H4 (cell line): ENCODE measurements at regions not wholly inside any gene's neighbourhood (a gene's known extent, or its start where the extent isn't known, plus 50 kb on each side); places are given as distances from the start of the nearest gene placed in this dataset.

Experiments used
- DNase-seq: peaks from one replicate; pipeline ENCODE4 v3.0.0-alpha.2; 2015; ENCODE audit warnings: low spot score

- no peak for DNase-seq
Observed at GRCh38 chr9:1757186-1757585, 258.0 kb upstream of the SMARCA2 start.

GRCh38 chr9:1759009-1759408 is 256.1 kb upstream of the SMARCA2 start:
- DNase-seq = no peak

GRCh38 chr9:1759771-1760300 is 255.3 kb upstream of the SMARCA2 start:
- DNase-seq = peak; percentile 3

- no peak for DNase-seq
Observed at GRCh38 chr9:1761807-1762206, 253.3 kb upstream of the SMARCA2 start.

GRCh38 chr9:1766042-1766441 is 249.1 kb upstream of the SMARCA2 start:
- DNase-seq = no peak

GRCh38 chr9:1768561-1768960 is 246.6 kb upstream of the SMARCA2 start:
- DNase-seq = no peak

GRCh38 chr9:1771094-1771789 is 243.9 kb upstream of the SMARCA2 start:
- no peak for DNase-seq

GRCh38 chr9:1775230-1775629 is 239.9 kb upstream of the SMARCA2 start:
- DNase-seq = no peak

- DNase-seq = no peak
Observed at GRCh38 chr9:1776668-1777067, 238.5 kb upstream of the SMARCA2 start.

GRCh38 chr9:1791191-1791590 is 224.0 kb upstream of the SMARCA2 start:
- DNase-seq = no peak

- DNase-seq = no peak
Observed at GRCh38 chr9:1794547-1795270, 220.4 kb upstream of the SMARCA2 start.

GRCh38 chr9:1804128-1804865 is 210.8 kb upstream of the SMARCA2 start:
- no peak for DNase-seq

GRCh38 chr9:1829719-1830118 is 185.4 kb upstream of the SMARCA2 start:
- no peak for DNase-seq

- DNase-seq = no peak
Observed at GRCh38 chr9:1832960-1833359, 182.2 kb upstream of the SMARCA2 start.

- DNase-seq = peak; percentile 4
Observed at GRCh38 chr9:1837453-1838084, 177.6 kb upstream of the SMARCA2 start.

- no peak for DNase-seq
Observed at GRCh38 chr9:1839909-1840308, 175.2 kb upstream of the SMARCA2 start.

- DNase-seq = no peak
Observed at GRCh38 chr9:1845425-1845824, 169.7 kb upstream of the SMARCA2 start.

GRCh38 chr9:1855726-1856125 is 159.4 kb upstream of the SMARCA2 start:
- DNase-seq = no peak

GRCh38 chr9:1857808-1858207 is 157.3 kb upstream of the SMARCA2 start:
- no peak for DNase-seq

GRCh38 chr9:1869843-1870242 is 145.3 kb upstream of the SMARCA2 start:
- no peak for DNase-seq

- DNase-seq = no peak
Observed at GRCh38 chr9:1870915-1871314, 144.2 kb upstream of the SMARCA2 start.
